Renal cortex interstitium (tissue), 11 donors: ENCODE measurements at regions not wholly inside any gene's neighbourhood (a gene's known extent, or its start where the extent isn't known, plus 50 kb on each side); places are given as distances from the start of the nearest gene placed in this dataset.
"Not testable (repeated sequence)": the region's sequence is repeated elsewhere in the genome, so short reads cannot be mapped to it uniquely, and the experiment has no call there.

Experiments used
- DNase-seq, 11 donors: peaks; one replicate each; pipeline ENCODE4 v3.0.0-alpha.2; 2013; ENCODE audit warnings: low read depth in 9 of 11, low spot score in 4 of 11; ENCODE audit errors: extremely low read depth in 1 of 11

DNA sequence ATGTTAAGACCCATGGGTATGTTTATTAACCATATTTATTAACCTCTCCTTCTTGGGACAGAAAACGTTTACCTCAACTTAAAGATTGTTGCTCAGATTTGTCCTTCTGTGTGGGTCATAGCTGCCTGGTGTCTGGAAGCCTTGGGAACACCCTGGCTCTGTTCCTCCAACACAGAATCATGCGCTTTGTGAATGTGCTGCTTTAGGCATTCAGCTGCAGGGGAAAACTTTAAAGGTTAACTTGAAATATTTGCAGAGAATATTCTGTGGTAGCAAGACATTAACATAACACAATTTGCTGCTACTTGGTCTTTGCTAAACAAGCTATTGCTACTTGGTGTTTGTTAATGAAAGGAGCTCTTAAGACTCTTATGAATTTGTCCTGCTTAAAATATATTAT lies 50.5 kb upstream of the THOC3 start:
- DNase-seq: not testable (repeated sequence)

DNA sequence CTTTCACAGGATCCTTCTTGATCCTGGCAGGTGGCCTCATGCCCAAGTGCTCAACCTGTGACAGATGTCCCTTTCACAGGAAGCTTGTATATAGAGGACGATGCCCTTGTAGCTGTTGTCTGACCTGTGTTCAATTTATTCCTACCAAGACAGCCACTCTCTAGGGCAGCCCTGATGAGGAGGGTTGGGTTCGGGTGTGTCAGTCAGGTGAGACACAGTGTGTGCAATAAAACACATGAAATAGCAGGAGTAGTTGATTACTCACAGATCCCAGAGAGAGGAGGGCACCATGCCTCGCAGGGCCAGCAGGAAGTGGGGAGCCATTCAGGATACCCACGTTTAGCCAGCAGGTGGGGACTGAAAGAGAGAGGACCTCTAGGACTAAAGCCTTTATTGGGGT lies 52.7 kb upstream of the THOC3 start:
- not testable (repeated sequence) for DNase-seq

- DNase-seq: not testable (repeated sequence)
These were observed 55.4 kb upstream of the THOC3 start for GRCh38 chr5:176023535-176023934.

DNA sequence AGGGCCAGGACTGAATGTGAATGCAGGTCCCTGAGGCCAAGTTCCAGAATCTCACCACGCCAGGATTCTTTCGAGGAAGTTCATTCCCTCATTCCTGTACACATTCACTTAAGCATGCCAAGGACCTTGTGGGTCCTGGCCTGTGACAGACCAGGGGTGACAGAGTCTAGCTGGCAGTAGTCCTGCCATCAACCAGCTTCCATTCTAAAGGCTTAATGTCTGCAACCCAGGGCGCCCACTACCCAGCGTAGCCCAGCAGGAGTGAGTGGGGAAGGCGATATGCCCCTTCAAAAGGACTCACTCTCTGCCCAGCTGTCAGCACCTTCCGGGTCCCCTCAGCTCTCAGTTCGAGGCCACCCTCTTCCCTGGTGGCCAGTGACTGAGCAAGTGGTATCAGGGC lies 61.3 kb upstream of the THOC3 start:
- DNase-seq: not testable (repeated sequence)

GRCh38 chr5:176030361-176031117 lies 62.4 kb upstream of the THOC3 start:
- DNase-seq: not testable (repeated sequence)

DNA sequence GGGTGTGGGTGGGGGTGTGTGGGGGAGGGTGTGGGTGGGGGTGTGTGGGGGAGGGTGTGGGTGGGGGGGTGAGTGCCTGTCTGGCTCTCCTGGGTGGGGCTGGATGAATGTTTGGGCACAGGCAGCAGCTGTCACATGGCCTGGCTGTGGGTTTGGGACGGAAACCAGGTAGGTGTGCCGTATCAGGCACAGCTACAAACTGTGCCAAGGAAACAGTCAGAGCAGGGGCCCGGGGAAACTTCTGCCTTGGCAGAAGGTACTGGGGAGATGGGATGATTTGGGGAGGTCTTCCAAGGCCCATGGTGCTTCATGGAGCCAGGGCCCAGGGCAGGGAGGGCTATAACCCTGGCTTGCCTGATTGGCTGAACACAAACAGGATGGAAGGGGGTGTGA lies 63.0 kb upstream of the THOC3 start:
- not testable (repeated sequence) for DNase-seq

DNA sequence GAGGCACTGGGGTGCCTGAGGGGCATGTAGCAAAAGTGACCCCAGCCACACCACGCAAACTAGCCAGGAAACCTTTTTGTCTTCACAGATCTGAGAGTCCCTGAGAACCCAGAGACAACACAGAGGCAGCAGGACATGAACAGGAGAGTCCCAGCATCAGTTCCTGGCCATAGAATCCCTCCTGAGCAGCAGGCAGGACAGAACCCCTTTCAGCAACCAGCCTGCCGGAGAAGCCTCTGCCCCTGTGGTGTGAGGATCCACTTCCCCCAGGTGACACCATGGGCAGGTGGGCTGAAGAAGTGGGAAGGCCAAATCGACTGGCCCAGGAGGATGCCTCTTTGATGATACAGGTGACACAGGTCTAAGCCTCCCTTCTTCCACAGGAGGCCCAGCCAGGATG lies 65.1 kb upstream of the THOC3 start:
- not testable (repeated sequence) for DNase-seq

DNA sequence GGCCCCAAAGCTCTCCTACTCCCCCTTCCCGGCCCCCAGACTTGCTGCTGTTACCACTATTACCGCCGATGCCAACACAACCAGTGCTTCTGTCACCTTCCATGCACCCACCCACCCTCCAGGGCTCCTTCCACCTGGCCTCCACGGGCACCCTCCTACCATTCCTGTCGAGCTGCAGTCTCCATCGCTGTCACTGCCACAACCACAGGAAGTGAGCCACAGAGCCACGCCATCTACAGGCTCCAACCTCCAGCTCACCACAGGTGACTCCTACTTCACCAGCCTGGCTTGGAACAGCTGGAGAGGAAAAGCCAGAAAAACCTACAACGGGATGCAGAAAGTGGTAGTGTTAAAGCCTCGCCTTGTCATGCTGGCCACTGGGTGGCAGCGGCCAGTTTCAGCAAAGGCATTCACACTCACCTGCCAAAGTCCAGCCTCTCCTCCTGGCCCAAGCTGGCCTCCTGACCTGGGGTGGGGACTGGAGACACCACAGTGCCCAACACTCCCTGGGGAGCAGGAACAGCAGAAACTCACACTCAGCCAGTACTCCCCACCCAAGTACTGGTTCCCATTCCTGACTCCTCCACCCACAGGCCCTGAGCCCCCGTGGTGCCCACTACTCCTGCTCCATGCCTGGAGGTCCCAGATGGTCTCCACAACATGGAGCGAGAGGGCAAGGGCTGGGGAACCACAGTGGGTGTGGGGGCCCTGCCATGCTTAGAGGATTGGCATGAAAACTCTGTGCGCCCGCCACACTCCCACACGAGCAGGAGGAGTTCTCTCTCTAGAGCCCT lies 66.5 kb upstream of the THOC3 start:
- DNase-seq: not testable (repeated sequence)

GRCh38 chr5:176035201-176035530 lies 67.1 kb upstream of the THOC3 start:
- DNase-seq: not testable (repeated sequence)

GRCh38 chr5:176035816-176036308 lies 67.7 kb upstream of the THOC3 start:
- DNase-seq: not testable (repeated sequence)

DNA sequence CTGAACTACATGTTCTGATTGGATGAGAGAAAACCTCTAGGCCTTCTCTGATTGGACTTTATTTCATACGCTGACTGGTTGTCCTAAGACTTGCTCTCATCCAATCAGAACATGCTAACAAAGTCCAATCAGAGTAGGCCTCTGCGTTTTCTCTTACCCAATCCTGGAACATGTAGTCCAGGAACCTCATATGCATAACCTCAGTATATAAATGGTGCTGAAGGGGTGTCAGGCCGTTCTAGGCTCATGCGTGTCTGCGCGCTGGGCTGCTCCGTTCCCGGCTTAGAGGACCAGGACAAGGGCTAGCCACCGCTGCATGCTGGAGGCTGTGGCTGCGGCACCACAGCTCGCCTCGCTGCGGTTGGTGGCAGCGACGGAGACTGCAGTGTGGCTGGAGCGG lies 68.3 kb upstream of the THOC3 start:
- not testable (repeated sequence) for DNase-seq

GRCh38 chr5:176037190-176037589 lies 69.1 kb upstream of the THOC3 start:
- not testable (repeated sequence) for DNase-seq

DNA sequence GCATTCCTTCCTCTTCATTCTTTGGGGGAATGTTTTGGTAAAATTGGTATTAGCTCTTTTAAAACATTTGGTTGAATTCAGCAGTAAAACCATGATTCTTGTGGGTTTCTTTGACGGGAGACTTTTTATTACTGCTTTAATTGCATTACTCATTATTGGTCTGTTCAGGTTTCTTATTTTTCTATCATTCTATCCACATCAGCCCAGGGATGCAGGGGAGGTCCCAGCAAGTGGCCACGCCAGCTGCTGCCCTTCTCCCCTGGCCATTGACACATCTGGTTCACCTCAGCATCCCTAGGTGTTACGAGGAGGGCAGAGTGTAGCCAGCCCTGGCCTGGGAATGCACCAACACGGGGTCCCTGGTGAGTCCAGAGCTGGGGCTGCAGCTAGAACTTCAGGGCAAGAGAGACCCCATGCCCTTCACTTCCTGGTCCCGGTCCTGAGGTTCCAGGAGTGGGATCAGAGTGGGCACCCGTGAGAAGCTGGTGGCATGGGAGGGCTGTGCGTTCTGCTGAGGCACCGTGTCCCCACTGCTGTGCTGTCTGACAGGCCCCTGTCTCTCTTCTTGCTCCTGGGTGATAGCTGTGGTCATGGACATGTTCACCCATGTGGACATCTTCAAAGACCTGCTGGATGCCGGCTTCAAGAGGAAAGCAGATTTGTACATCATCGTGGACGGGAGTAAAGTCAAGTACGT lies 72.1 kb upstream of the THOC3 start:
- DNase-seq: not testable (repeated sequence)

- not testable (repeated sequence) for DNase-seq
These were observed 73.3 kb upstream of the THOC3 start for GRCh38 chr5:176041248-176041994.

- DNase-seq: not testable (repeated sequence)
These were observed 74.0 kb upstream of the THOC3 start for GRCh38 chr5:176042020-176042658.

- not testable (repeated sequence) for DNase-seq
These were observed 75.2 kb upstream of the THOC3 start for GRCh38 chr5:176043252-176043829.

- DNase-seq: not testable (repeated sequence)
These were observed 75.9 kb upstream of the THOC3 start for GRCh38 chr5:176043986-176044385.

- not testable (repeated sequence) for DNase-seq
These were observed 76.3 kb upstream of the THOC3 start for GRCh38 chr5:176044431-176044830.
